HepG2 (cell line): ENCODE measurements at regions not wholly inside any gene's neighbourhood (a gene's known extent, or its start where the extent isn't known, plus 50 kb on each side); places are given as distances from the start of the nearest gene placed in this dataset.

Experiments used
- CHD4 ChIP-seq: fragments of 200-600 bp; sonication (generic); IDR thresholded peaks from 2 replicates; pipeline ENCODE4 v1.7.0; 2017; ENCODE audit warnings: mild to moderate bottlenecking, low read length, borderline replicate concordance
- HNF4A ChIP-seq: sonication (generic); formaldehyde crosslinking; IDR thresholded peaks from 2 replicates; pipeline ENCODE4 v1.4.0; 2020; ENCODE audit warnings: missing genetic modification reagents
- NR1H2 ChIP-seq: sonication (generic); formaldehyde crosslinking; IDR thresholded peaks from 2 replicates; pipeline ENCODE4 v1.8.1; 2022; ENCODE audit warnings: low read depth, missing genetic modification reagents, borderline replicate concordance
- TCF7L2 ChIP-seq: IDR thresholded peaks from 2 replicates; pipeline ENCODE4 v1.6.1; 2011; ENCODE audit warnings: mild to moderate bottlenecking, low read depth, low read length, moderate library complexity
- TF ChIP-seq, protein P1 (sequence below): sonication (generic); formaldehyde crosslinking; IDR thresholded peaks from 2 replicates; pipeline ENCODE4 v1.4.0; 2020; ENCODE audit warnings: missing genetic modification reagents, borderline replicate concordance
- TF ChIP-seq, protein P2 (sequence below): sonication (generic); formaldehyde crosslinking; IDR thresholded peaks from 2 replicates; pipeline ENCODE4 v1.5.0; 2020; ENCODE audit warnings: mild to moderate bottlenecking, missing genetic modification reagents, moderate library complexity

DNA sequence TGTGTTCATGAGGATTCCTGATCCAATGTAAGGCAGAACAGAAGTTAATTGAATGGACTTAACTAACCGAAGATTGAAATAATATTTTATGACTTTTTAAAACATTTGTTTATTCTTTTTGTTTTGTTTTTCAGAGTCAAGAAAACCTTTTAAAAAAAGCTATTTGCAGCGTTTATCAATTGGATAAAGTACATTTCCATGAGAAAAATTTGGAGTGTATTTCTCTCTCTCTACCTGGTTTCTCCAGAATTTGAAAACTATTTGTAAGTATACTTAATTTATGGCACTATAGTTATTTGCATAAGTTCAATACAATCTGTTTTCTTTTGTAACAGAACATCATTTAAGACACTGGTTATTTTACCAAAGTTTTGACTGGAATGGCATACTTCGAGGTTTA is 208.0 kb upstream of the UBL3 start:
- TF ChIP-seq, protein P1, sequence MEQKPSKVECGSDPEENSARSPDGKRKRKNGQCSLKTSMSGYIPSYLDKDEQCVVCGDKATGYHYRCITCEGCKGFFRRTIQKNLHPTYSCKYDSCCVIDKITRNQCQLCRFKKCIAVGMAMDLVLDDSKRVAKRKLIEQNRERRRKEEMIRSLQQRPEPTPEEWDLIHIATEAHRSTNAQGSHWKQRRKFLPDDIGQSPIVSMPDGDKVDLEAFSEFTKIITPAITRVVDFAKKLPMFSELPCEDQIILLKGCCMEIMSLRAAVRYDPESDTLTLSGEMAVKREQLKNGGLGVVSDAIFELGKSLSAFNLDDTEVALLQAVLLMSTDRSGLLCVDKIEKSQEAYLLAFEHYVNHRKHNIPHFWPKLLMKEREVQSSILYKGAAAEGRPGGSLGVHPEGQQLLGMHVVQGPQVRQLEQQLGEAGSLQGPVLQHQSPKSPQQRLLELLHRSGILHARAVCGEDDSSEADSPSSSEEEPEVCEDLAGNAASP (CRISPR knock-in tag), result no peak
- TF ChIP-seq, protein P2, sequence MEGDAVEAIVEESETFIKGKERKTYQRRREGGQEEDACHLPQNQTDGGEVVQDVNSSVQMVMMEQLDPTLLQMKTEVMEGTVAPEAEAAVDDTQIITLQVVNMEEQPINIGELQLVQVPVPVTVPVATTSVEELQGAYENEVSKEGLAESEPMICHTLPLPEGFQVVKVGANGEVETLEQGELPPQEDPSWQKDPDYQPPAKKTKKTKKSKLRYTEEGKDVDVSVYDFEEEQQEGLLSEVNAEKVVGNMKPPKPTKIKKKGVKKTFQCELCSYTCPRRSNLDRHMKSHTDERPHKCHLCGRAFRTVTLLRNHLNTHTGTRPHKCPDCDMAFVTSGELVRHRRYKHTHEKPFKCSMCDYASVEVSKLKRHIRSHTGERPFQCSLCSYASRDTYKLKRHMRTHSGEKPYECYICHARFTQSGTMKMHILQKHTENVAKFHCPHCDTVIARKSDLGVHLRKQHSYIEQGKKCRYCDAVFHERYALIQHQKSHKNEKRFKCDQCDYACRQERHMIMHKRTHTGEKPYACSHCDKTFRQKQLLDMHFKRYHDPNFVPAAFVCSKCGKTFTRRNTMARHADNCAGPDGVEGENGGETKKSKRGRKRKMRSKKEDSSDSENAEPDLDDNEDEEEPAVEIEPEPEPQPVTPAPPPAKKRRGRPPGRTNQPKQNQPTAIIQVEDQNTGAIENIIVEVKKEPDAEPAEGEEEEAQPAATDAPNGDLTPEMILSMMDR (CRISPR knock-in tag), result no peak
- TF ChIP-seq TCF7L2 (no peak), HNF4A (CRISPR knock-in tag) (no peak), NR1H2 (CRISPR knock-in tag) (no peak), CHD4 (no peak)
